HG02885 (cell line): ENCODE measurements at regions not wholly inside any gene's neighbourhood (a gene's known extent, or its start where the extent isn't known, plus 50 kb on each side); places are given as distances from the start of the nearest gene placed in this dataset.
"Not testable (repeated sequence)": the region's sequence is repeated elsewhere in the genome, so short reads cannot be mapped to it uniquely, and the experiment has no call there.

Experiments
- ATAC-seq: cut with Tn5 transposase; IDR thresholded peaks from one replicate; pipeline ENCODE4 v1.9.1; 2021; ENCODE audit warnings: mild to moderate bottlenecking; ENCODE audit not compliant: unreplicated experiment, poor library complexity

DNA sequence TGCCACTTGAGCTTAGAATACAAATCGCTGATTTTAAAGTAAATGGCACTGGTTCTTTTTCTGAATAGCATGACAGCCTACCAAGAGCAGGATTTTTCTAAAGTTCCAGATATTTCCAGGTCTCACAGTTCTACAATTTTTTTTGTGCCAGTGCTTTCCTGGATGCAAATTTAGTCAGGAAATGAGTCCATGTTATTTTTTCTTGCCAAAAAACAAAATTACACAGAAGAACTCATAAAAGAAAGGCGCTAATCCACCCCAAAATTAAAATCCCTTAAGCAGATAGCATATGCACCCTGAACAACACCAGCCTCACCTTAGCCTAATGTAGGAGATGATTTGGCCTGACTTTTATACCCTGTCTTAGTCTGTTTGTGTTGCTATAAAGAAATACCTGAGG, 86.4 kb upstream of the ARG1 start:
- no peak for ATAC-seq

DNA sequence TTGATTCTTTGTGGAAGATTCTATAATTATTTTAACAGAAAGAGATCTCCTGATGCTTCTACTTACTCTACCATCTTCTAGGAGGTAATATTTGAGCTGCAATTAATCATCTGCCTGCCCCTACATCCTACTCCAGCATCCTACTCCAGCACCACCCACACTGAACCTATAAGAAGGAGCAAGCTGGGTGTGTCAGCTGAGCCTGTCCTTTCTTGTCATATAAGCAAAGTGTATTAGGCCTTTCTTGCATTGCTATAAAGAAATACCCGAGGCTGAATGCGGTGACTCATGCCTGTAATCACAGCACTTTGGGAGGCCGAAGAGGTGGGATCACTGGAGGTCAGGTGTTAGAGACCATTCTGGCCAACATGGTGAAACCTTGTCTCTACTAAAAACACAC, 84.2 kb upstream of the ARG1 start:
- ATAC-seq: no peak

DNA sequence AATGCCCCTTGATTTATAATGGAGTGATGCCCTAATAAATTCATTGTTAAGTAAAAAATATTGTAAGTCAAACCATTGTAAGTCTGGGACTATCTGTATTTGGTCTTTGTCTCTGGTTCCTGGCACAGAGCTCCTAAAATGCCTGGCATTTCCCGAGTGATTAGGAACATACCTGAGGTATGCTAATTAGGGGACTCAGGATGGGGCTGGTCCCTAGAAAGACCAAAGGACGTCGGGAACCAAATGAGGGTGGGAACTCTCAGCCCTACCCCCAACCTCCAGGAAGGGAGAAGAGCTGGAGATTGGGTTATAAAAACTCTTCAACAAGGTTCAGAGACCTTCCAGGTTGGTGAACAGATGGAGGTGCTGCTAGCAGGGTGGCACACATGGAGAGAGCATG, 82.6 kb upstream of the ARG1 start:
- no peak for ATAC-seq

DNA sequence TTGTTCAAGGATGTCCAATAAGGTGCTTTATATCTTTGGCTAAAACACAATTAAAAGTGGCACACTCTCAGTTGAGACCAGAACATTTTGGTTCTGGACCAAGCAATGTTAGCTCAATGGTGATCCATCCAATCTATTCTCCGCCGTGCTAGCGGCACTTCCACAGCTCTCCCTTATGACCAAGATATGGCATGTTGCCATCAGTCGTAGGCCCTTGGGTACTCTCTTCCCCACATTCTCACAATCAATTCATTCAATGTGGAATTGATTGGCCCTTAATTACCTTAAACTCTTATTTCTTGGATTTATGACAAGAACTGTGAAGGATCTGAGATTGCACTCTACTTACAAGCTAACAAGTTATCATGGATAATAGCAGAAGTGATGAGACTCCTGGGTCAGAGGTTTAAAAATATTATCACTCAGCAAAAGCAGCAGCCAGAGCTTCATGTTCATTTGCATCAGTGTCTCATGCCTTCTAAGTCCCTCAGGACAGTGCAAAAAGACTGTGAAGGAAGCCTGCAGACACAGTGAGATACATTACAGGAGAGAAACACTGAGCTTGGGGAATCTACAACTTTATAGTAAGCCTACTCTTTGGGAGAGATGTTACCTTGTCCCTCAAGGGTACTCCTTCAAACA, 80.0 kb upstream of the ARG1 start:
- ATAC-seq: no peak

DNA sequence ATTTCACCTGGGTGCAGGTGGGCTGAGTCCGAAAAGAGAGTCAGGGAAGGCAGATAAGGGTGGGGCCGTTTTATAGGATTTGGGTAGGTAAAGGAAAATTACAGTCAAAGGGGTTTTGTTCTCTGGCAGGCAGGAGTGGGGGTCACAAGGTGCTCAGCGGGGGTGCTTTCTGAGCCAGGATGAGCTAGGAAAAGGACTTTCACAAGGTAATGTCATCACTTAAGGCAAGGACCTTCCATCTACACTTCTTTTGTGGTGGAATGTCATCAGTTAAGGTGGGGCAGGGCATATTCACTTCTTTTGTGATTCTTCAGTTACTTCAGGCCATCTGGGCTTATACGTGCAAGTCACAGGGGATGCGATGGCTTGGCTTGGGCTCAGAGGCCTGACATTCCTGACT, 68.6 kb upstream of the ARG1 start:
- ATAC-seq: not testable (repeated sequence)

DNA sequence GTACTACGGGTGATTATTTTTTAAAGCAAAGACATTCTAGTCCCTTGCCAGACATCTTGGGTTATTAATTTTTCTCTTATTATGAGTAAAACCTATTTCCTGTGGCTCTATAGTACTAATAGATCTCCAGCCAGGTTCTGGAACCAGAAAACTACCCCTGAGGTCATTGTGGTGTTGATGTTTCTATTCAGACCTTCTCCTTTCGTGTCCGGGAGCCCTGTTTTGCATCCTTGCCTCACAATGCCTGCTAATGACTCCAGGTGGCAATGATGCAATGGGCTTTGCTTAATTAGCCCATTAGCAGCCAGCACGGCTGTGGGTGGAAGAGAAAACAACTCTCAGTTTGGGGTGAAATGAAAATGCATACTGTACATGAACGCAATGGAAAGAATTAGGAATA, 62.9 kb upstream of the ARG1 start:
- peak; percentile 99 for ATAC-seq

DNA sequence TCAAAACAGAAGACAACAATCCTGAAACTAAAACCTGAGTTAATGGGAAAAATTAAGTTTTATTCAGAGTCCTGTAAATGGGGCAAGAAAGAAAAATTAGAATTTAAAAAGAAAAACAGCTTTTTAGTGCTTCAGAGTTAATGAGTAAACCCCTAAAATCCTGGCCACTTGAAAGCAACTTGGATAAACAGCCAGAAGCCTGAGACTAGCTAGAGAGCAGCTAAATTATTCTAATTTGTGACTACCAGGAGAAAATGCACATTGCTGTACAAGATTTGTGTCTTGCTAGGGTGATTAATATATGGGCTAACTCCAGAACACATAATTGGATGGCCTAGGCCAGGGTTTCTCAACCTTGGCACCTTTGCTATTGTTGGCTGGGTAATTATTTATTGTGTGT, 62.4 kb upstream of the ARG1 start:
- no peak for ATAC-seq

DNA sequence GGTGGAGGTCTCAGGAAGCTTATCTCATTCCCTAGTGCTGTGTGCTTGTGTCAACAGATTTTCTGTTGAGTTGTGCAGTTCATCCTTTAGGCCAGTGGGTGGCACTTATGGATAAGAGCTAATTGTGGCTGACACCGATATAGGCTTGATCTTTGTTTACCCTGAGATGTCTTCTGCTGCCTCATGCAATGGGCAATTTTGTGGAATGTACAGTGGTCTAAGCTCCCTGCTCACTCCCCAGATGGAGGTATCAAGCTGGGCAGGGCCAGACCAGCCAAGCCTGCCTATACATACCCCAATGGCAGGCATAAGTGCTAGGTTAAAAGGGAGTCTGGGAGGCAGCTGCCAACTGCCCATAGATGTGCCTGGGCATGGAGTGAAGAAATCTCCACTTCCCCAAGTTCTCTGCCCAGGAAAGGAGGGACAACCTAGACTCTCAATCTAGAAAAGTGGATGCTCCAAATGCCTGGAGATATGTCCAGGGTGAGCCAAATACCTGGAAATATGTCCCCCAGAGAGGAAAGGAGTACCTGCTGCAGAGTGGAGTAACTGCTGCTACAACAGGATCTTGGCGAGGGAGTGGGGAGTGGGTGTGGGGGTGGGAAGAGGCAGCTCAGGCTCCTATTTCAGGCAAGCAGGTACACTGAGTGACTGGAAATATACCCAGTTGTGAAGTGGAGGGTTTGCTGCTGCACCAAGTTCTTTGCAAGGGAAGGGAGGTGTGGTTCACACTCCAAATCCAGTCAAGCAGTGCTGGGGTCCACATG, 53.2 kb upstream of the ARG1 start:
- ATAC-seq: peak; percentile 99
